TTC549 (cell line): ENCODE measurements at regions not wholly inside any gene's neighbourhood (a gene's known extent, or its start where the extent isn't known, plus 50 kb on each side); places are given as distances from the start of the nearest gene placed in this dataset.

Experiments used
- FAIRE-seq: peaks from 2 replicates; lab custom pipeline; 2012; peaks lifted over from hg19 to GRCh38; lab: Jason Lieb, UNC

DNA sequence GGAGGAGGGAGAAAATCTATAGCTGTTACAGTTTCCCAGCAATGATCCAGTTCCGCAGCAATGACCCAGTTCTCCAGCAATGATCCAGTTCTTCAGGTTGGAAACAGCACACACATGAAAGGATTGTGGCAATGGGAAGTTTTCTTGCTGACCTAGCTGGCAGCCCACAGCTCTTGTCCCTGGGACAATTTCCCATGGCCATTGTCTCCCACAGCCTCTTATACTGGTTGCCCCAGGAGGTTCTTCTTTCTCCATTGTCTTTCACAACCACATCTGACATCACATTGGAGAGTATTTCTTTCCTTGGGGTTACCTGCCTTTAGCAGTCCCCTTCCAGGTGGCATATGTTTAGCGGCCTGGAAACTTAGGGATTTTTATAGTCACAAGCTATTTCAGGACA lies 209.8 kb upstream of the PLEKHG7 start:
- FAIRE-seq, result no peak

DNA sequence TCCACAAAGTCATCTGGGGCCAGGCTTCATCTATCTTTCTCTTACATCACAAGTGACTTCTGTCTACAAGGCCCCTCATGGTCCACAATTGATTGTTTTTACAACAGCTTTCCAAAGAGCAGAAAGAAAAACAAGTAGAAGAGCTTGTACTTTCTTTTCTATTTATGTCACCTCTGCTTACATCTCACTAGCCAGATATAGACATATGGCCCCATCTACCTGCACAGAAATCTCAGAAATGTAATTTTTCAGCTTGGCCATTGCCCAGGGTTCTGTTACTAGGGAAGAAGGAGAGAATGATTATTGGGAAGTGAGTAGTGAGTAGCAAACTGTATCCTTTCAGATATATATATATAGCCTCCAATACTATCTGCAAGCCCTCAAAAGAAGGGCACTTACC lies 210.5 kb upstream of the PLEKHG7 start:
- FAIRE-seq, result no peak

DNA sequence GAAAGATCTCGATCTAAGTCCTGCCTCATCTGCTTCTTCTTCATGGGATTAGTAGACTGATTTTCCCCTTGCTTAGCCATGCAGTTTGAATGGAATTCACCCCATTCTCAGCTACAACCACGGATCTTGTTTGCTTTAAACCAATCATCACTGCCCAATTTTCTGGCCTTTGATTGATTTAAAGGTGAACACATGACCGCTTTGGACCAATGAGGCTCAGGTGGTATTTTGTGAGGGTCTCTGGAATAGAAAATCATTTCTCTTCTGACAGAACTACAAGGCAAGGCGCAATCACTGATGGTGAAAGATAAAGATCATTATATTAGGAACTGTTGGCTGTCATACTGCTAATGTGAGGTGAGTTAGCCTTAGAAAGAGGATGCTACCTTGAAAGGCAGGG lies 213.0 kb upstream of the PLEKHG7 start:
- no peak for FAIRE-seq

DNA sequence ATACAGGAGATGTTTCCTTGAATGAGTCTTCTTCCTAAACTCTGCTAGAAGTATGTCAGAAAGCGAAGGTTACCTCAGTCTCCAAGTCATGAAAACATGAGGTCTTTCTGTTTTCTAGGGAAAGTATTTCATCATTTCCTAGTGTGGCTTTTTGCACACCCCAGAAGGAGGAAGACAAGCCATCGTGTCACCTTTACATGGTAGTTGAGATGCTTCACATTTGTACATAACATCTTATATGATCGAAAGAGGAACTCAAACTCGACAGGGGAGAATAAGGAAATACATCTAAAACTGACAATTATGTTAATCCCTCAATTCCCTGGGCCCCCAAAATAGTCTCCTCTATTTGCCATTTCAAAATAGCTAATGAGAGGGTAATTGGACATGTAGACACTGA lies 214.1 kb upstream of the PLEKHG7 start:
- no peak for FAIRE-seq

DNA sequence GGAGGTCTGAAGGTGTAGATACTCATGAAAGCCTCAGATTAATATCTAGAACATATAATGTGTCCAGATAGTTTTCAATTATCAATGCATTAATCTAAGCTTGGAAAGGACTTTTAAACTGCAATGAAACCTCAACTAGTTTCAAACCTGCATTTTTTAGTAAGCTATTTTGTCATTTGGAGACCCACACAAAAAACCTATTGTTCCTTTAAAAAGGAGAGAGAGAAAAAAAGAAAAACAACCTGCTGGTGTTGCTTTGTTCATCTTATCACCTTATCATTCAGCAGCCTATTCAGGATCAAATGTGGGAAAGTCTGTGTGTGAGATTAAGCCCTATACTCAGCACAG lies 215.7 kb upstream of the PLEKHG7 start:
- no peak for FAIRE-seq

DNA sequence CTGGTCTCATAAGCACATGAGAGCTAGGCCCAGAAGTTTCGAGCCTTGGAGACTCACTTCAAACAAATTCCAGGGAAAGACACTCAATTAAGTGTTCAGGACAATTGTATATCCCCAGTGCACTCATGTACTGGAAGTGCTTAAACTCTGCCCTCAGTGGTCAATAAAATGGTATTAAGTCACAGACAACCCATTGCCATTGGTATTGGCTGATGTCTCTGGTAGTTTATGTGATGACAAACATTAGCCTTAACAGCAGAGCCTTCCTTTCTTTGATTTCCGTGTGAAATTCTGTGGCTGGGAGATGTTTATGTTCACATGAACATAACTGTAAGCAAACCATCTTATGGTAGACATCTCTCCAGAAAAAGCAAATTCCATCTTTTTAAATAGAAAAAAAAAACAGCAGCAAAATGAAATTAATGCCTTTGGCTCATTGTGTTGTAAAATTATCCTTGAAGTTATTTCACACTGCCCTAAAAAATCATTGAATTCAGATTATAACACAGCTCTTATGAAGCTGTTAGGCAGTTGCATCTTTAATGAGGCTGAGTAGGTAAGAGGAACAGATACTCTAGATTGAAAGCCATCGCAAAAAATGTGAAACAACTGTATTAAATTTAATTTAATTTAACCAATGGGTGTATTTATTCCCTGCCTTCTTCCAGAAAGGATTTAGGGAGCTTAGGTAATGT lies 216.2 kb upstream of the PLEKHG7 start:
- no peak for FAIRE-seq

DNA sequence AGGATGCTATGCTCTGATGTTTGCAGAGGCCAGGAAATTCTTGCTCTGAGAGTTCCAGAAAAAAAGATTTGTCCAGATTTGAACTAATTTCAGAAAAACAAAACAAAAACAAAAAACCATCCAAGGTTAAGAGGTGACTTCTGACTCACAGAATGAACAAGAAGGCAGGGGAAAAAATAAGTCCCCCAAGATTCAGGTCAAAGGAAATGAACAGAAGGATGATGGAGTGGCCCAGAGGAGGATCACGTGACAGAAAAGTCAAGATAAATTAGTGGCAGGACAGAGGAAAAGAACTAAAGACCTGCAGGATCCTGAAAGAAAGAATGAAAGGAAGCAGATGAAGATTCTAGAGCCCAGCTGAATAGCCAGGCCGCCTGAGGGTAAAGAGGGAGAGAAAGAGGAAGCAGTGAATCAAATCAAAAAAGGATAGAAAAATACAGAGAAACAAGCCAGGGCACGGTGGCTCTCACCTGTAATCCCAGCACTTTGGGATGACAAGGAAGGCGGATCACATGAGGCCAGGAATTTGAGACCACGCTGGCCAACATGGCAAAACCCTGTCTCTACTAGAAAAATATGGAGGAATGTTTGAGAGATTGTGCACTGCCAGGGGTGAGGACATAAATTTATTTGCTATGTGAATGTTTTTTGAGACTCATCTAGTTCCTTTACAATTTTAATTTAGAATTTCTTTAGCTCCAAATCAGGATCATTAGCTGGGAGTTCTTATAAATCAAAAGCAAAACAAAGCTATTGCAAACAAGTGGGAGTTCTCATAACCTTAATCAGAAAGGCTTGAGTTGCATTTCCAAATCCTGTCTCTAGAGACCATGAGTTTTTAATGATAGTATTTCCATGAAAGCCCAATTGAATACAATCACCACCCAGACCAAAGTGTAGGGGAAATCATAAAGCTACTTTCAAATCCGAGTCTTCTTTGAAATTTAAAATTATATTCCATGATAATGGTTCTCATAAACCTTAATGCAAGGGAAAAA lies 217.1 kb upstream of the PLEKHG7 start:
- FAIRE-seq, result no peak

DNA sequence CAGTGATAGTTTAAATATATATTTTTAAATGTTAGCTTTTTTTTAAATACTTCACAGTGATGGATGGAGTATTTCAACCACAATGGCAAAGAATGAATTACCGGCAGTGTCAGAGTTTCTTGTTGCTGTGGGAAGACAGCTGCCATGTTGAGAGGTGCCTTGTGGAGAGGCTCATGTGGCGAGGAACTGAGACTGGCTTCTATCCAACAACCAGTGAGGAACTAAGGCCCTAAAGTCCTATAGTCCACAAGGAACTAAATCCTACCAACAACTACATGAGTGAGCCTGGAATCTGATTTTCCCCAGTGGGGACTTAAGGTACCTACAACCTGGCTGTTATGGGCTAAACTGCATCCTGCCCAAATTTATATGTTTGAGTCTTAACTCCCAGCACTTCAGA lies 220.2 kb upstream of the PLEKHG7 start:
- no peak for FAIRE-seq

DNA sequence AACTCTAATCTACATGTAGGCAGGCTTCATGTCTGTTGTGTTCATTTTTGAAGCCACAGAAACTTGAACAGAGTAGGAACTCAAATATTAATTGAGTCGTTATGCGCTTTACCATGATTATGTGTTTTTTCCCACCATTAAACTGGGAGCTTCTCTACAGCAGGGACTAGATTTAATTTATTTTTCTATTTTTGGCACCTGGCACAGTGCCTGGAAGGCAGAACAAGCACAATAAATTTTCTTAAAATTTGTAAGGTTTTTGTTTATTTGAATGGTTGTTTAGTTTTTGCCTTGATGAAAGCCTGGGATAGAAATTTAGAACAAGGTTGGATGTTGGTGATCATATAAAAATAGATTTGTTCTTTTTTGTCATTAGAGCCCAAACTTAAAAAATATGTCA lies 221.7 kb upstream of the PLEKHG7 start:
- no peak for FAIRE-seq

DNA sequence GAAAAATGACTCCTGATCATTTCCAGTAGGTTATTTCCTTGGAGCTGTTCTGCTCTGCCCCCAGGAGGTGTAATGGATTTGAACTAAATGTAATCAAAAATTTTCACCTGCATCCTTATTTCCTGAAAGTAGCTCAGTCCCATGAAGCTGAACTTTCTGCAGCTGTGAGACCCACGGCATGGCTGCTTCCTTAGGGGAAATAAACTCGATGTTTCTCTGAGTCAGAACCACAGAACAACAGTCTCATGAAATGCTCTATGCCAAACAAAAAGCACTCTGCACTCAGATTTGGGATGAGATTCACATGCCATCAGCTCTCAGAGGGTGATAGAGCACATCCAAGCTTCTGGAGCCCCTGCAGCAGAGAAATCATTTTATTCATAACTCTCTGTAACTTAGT lies 224.1 kb upstream of the PLEKHG7 start:
- no peak for FAIRE-seq

DNA sequence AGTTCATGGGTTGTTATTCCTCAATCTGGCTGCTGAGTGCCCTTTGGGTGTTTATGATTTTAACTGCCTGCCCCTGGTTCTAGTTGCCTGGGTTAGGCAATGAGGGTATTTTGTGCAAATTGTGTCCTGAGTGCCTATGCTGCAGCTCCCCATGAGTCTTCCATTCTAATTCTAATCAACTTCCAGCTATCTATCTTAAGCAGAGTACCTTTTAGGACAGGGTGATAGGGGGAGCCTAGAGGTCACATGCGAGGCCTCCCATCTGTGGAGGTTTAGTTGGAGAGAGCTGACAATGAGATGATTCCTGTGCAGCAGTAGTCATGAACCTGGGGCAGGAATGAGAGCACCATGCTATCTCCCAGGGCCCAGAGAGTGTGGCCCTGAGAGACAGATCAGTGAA lies 225.9 kb upstream of the PLEKHG7 start:
- FAIRE-seq, result no peak

DNA sequence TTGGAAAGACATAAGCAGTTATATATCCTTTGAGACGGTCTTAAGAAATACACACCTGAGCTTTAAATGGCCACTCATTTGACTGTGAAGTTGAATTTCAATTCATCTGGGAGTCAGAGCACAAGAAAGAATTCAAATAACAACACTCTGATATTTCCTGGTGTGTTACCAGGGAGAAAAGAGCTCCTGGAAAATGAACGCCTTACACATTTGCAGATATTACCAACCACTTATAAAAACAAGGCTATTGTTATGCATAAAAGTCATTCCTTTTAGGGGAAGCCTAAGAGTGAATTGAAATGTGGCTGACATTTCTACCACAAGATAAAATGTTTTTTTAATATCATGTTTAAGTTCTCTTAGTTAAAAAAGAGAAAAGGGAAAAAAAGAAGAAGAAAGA lies 229.2 kb upstream of the PLEKHG7 start:
- FAIRE-seq, result no peak

DNA sequence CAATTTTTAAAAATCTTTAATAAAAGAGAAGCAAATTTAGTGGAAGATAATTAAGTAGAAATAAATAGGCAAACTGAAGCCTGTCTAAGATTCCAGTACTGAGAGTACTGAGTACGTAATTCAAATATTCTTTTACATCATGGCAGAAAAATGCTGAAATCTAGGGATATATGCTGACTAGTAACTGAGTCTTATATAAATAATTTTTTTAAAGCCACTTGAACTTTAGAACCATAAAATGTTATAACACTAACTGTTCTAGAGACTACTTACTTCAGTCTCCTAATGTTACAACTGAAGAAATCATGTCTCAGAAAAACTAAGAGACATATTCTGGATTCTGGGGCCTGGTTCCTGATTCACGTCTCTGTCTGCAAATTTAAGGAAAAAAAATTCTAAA lies 230.6 kb upstream of the PLEKHG7 start:
- FAIRE-seq, result no peak

DNA sequence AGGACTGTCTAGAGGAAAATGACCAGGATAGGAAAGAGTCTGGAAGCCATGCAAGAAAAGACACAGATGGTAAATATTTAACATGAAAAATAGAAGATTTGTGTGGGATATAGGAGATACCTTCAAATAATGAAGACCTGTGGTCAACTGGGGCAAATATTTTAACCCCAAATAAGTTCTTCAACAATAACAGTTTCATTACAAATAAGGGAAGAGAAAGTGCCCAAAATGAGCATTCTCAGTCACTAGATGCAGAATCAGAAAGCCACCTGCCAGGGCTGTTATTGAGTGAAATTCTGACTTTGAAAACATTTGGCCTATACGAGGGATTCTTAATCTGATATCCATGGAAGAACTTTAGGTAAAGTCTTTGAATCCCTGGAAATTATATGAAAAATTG lies 231.2 kb upstream of the PLEKHG7 start:
- no peak for FAIRE-seq

DNA sequence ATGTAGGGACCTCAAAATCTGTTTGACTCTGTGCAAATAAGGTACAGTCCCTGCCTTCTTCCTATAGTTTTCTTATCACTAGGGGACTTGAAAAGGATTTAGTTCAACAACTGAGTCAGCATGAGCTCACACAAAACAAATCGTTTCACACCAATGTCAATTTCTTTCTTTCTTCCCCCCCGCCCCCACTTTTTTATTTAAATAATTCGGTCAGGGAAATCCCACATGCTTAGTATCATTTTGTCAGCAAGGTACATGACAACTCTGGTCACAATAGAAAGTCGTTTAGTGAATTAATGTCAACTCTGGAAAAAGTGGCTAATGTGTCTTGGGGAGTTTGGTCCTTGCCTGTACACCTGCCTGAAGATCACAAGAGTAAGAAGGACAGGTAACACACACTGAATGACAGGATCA lies 232.2 kb upstream of the PLEKHG7 start:
- no peak for FAIRE-seq

DNA sequence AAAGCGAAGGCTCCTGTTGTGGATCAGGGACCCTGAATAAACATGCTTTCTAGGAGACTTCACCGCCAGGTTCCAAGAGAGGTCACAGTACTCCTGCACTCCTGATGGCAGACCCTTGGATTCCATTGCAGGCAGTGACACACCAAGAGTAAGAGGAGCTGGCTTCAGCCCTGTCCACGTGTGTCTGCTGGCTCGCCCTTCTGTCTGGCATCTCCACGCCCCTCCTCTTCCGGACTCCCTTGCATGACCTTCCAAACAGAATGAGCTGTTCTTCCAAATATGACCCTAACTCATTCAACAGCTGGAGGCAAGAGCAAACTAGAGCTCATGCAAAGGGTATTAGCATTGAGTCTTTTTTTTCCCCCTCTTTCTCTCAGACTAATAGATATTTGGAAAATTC lies 233.0 kb upstream of the PLEKHG7 start:
- no peak for FAIRE-seq

DNA sequence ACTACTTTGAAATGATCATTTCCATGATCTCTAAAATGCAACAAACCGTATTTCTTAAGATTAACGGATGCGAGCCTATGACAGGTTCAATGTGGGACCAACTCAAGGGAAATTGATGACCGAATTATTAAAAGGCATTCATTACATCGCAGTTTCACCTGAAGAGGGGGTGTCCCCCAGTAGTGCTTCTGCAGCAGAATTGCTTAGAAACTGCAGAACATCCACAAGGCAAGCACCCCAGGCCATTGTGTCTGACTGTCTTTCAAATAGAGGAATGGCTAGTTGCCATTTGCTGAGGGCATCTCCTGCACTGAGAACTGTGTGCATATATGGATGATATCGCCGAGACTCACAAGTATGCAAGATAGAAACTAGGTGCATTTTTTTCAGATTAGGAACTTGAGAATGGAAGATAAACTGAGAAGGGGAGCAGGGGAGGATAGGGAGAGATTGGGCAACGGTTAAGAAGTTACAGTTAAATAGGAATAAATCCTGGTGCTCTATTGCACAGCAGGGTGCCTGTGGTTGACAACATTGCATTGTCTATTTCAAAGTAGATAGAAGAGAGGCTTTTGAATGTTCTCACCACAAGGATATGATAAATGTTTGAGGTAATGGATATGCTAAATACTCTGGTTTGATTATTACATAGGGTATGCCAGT lies 234.3 kb upstream of the PLEKHG7 start:
- no peak for FAIRE-seq

DNA sequence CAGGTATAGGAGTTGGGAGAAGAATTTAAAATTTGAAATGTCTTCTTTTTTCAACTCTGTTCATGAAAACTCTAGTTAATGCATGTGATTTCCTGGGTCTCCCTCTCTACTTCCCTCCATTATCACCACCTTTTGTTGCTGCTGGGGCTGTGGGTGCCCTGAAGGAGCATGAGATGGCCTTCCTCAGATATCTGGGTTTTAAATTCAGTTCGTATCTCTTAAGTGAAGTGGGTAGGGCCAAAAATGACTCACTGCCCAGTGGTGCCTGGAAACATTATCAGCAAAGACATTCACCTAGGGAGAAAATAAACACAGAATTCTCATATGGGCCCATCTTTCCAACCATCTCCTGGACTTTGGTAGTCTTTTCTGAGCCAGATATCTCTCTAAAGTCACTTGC lies 234.9 kb upstream of the PLEKHG7 start:
- FAIRE-seq, result no peak

DNA sequence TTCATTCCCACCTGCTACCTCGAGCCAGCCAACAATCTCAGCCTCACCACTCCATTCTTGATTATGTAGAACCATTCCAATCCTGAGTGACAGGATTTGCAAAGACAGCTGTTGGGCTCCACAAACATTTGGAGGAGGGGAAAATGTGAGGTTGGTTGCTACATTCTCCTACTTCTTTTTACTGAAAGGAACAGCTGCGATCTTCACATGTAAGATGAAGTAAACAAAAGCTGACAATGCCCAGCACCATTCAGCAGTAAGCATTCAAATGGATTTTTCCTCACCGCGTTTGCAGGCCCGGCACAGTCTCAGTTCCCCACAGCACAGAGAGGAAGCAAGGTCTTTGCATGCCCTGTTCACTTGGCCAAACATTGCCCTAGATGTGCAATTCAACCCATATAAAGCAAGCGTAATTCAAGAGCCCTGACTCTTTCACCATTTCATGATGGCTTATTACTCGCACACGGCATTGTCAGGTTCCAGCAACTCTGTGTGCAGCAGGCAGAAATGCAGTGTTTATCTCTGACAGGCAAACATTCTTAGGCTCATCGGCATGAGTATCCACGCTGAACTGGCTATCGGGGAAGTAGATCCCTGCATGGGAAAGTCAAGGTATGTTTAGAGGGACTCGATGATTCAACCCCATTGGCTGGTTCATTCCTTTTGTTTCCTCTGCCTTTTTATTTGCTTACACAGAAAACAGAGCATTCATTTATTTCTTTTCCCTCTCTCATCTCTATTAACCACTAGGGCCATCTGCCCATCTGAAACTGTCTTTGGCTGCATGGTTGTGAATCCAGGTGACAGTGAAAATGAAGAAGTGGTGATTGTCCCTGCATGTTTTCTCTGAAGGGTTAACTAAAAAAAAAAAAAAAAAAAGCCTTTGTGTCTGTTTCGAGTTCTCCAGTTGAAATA lies 236.1 kb upstream of the PLEKHG7 start:
- no peak for FAIRE-seq

DNA sequence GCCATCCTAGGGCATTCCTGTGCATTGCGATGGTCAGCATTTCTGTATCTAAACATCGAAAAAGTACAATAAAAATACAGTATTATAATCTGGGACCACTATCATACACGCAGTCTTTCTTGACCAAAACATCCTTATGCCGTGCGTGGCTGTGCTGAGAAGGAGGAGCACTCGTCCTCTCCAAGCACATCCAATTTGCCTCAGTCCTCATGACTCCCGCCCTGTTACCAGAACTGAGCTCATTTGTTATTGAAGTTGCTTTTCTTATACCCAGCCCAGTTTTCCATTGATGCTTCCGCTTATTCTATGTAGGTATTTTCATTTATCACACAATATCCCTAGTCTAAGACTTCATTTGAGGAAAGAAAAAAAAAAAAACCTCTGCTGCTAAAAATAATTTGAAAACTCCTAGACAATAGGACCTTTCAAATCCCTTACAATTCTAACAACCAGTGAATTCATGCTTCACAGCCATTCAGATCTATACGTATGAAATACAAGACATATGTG lies 236.9 kb upstream of the PLEKHG7 start:
- no peak for FAIRE-seq

DNA sequence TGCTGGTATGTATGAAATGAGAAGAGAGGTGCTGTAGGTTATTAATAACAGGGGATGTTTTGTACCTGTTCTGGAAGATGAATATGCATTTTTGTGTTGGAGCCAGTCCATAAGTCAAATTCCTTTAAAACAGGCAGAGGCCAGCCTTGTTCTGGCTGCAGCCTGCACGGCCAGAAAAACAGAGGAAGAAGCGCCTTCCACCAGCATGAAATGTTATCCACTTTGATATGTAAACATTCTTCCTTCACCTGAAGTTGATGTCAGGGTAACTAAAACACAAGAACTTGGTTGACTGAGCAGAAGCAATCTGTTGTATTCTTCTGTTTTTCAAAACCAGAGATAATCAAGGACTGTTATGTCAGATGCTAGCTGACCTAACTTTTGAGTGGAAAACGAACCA lies 237.9 kb upstream of the PLEKHG7 start:
- no peak for FAIRE-seq

DNA sequence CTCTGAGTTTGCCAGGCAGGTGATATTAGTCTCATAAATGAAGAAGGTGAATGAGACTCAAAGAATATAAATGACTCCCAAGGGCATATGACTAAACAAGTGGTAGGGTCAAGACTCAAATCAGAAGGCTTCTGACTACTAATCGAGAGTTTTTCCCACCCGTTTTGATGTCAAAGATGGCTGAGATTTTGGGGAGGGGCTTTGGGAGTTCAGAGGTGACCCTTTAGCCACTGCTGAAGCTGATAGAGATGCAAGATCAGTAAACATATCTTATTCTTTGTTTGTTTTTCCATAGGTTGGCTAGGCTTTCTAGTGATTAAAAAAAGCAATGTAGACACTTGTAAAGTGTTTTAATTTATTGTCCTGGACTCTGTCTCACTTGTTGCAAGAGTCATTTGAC lies 239.6 kb upstream of the PLEKHG7 start:
- FAIRE-seq, result no peak
